A673 (cell line): ENCODE measurements at regions not wholly inside any gene's neighbourhood (a gene's known extent, or its start where the extent isn't known, plus 50 kb on each side); places are given as distances from the start of the nearest gene placed in this dataset.

Experiments
- BruUV-seq: library from RNA; stranded (reverse); fragments of 400-500 nt; replicated peaks from 2 replicates; lab custom pipeline; 2021; lab: Mats Ljungman, UMichigan
- CTCF ChIA-PET: fragments of 300-600 bp; sonication (Branson Sonifier 250); formaldehyde crosslinking; loops from one replicate; lab custom pipeline; 2022; ENCODE audit warnings: antibody characterized with exemption; lab: Charles Lee
- POLR2A ChIA-PET: fragments of 300-600 bp; sonication (Branson Sonifier 250); formaldehyde crosslinking; loops from one replicate; lab custom pipeline; 2022; ENCODE audit warnings: antibody characterized with exemption; ENCODE audit not compliant: low non-redundant PET; lab: Charles Lee
- DNase-seq: peaks from one replicate; pipeline ENCODE4 v3.0.0-alpha.2; 2015; ENCODE audit warnings: low spot score
- H3K27ac ChIP-seq: fragments of 200-600 bp; sonication (generic); 2 replicates; pipeline ENCODE4 v1.5.1; 2016; ENCODE audit warnings: mixed run types, low read depth, mild to moderate bottlenecking, mixed read lengths, antibody characterized with exemption, low read length; ENCODE audit not compliant: poor library complexity, severe bottlenecking
- H3K27me3 ChIP-seq: fragments of 200-600 bp; sonication (generic); replicated peaks from 2 replicates; pipeline ENCODE4 v1.6.1; 2017; ENCODE audit warnings: mixed run types, low read depth, mild to moderate bottlenecking, mixed read lengths, antibody characterized with exemption, low read length; ENCODE audit not compliant: insufficient read depth, poor library complexity
- H3K36me3 ChIP-seq: fragments of 200-600 bp; sonication (generic); 2 replicates; pipeline ENCODE4 v1.6.1; 2016; ENCODE audit warnings: mixed run types, mild to moderate bottlenecking, mixed read lengths, antibody characterized with exemption, low read length; ENCODE audit not compliant: insufficient read depth, poor library complexity, severe bottlenecking
- H3K4me1 ChIP-seq: fragments of 200-600 bp; sonication (generic); 2 replicates; pipeline ENCODE4 v1.6.1; 2017; ENCODE audit warnings: mixed run types, mild to moderate bottlenecking, mixed read lengths, antibody characterized with exemption, low read length; ENCODE audit not compliant: insufficient read depth, poor library complexity, severe bottlenecking
- H3K4me3 ChIP-seq: fragments of 200-600 bp; sonication (generic); 2 replicates; pipeline ENCODE4 v1.5.1; 2016; ENCODE audit warnings: low read depth, mixed run types, mild to moderate bottlenecking, mixed read lengths, low read length; ENCODE audit not compliant: poor library complexity, severe bottlenecking
- H3K9me3 ChIP-seq: fragments of 200-600 bp; sonication (generic); 2 replicates; pipeline ENCODE4 v1.6.1; 2016; ENCODE audit warnings: mixed run types, low read depth, mild to moderate bottlenecking, mixed read lengths, antibody characterized with exemption, low read length; ENCODE audit not compliant: poor library complexity, severe bottlenecking
- CTCF ChIP-seq: fragments of 300-800, 200-600 bp; sonication (generic); conservative IDR thresholded peaks from 2 replicates; pipeline ENCODE4 v1.5.1; 2017; ENCODE audit warnings: low read depth, mild to moderate bottlenecking, antibody characterized with exemption, low read length, moderate library complexity, mixed read lengths
- EZH2 ChIP-seq: fragments of 200-600 bp; sonication (generic); IDR thresholded peaks from 2 replicates; pipeline ENCODE4 v1.6.1; 2017; ENCODE audit warnings: borderline replicate concordance, low read depth, mild to moderate bottlenecking, mixed read lengths, antibody characterized with exemption, low read length; ENCODE audit not compliant: poor library complexity, severe bottlenecking
- intact Hi-C: fragments of 100-400 bp; cut with micrococcal nuclease; formaldehyde crosslinking; loops from one replicate; pipeline ENCODE4 v1.10.0; 2022; ENCODE audit not compliant: unreplicated experiment

GRCh38 chr5:167304834-167305469, 986.5 kb upstream of the WWC1 start:
- no peak for TF ChIP-seq EZH2
- TF ChIP-seq CTCF, result no peak
- Histone ChIP-seq H3K9me3 (no peaks in the 10 kb centered on the region), H3K27ac (no peak overlapping the region), H3K27me3 (no peaks in the 10 kb centered on the region), H3K4me3 (no peak overlapping the region), H3K4me1 (no peaks in the 10 kb centered on the region), H3K36me3 (no peaks in the 10 kb centered on the region)
- CTCF ChIA-PET, result no interaction called here
- intact Hi-C loops, result no loop called here
- DNase-seq, result no peak
- no TSS peak for BruUV-seq
- POLR2A ChIA-PET, result no interaction called here

GRCh38 chr5:167305591-167306213, 985.7 kb upstream of the WWC1 start:
- Histone ChIP-seq H3K27me3 (no peaks in the 10 kb centered on the region), H3K9me3 (no peaks in the 10 kb centered on the region), H3K27ac (no peak overlapping the region), H3K36me3 (no peaks in the 10 kb centered on the region), H3K4me1 (no peaks in the 10 kb centered on the region), H3K4me3 (no peak overlapping the region)
- TF ChIP-seq CTCF, result no peak
- no peak for TF ChIP-seq EZH2
- POLR2A ChIA-PET, result no interaction called here
- BruUV-seq, result no TSS peak
- CTCF ChIA-PET, result no interaction called here
- intact Hi-C loops, result no loop called here
- DNase-seq, result no peak

GRCh38 chr5:167307042-167307441, 984.4 kb upstream of the WWC1 start:
- Histone ChIP-seq H3K36me3 (no peaks in the 10 kb centered on the region), H3K4me3 (no peak overlapping the region), H3K27ac (no peak overlapping the region), H3K27me3 (no peaks in the 10 kb centered on the region), H3K9me3 (no peaks in the 10 kb centered on the region), H3K4me1 (no peaks in the 10 kb centered on the region)
- intact Hi-C loops, result no loop called here
- no TSS peak for BruUV-seq
- POLR2A ChIA-PET, result no interaction called here
- CTCF ChIA-PET, result no interaction called here
- TF ChIP-seq CTCF (no peak), EZH2 (no peak)
- no peak for DNase-seq
